T-helper 2 cell treated with Interferon-gamma antibody and Interleukin-4, amounts not matched to agents 5 μg/mL and 100 μg/mL, for 36 hours (primary cell): ENCODE measurements at regions not wholly inside any gene's neighbourhood (a gene's known extent, or its start where the extent isn't known, plus 50 kb on each side); places are given as distances from the start of the nearest gene placed in this dataset.
"Not testable (repeated sequence)": the region's sequence is repeated elsewhere in the genome, so short reads cannot be mapped to it uniquely, and the experiment has no call there.

Experiments
- DNase-seq: peaks from one replicate; pipeline ENCODE4 v3.0.0; 2021; ENCODE audit warnings: low spot score
- H3K27ac Mint-ChIP-seq: one replicate; pipeline ENCODE4 v1.8.0; 2021; ENCODE audit warnings: mild to moderate bottlenecking, mixed read lengths
- H3K27me3 Mint-ChIP-seq: one replicate; pipeline ENCODE4 v1.8.0; 2021; ENCODE audit warnings: low read depth, mixed read lengths
- H3K36me3 Mint-ChIP-seq: one replicate; pipeline ENCODE4 v1.8.0; 2021; ENCODE audit warnings: low read depth, mixed read lengths
- H3K4me1 Mint-ChIP-seq: one replicate; pipeline ENCODE4 v1.8.0; 2021; ENCODE audit warnings: low read depth, mixed read lengths
- H3K4me3 Mint-ChIP-seq: one replicate; pipeline ENCODE4 v1.8.0; 2022; ENCODE audit warnings: mild to moderate bottlenecking, moderate library complexity, mixed read lengths
- H3K9me3 Mint-ChIP-seq: one replicate; pipeline ENCODE4 v1.8.0; 2021; ENCODE audit warnings: mixed read lengths

- Mint-ChIP-seq H3K27me3 (no peaks in the 10 kb centered on the region), H3K27ac (no peak overlapping the region), H3K9me3 (peaks cover 4% of the 10 kb centered on the region), H3K4me3 (no peak overlapping the region), H3K36me3 (no peaks in the 10 kb centered on the region), H3K4me1 (no peaks in the 10 kb centered on the region)
- DNase-seq: no peak
Observed at GRCh38 chr2:184993746-184994145, 395.4 kb downstream of the ZNF804A start.

DNA sequence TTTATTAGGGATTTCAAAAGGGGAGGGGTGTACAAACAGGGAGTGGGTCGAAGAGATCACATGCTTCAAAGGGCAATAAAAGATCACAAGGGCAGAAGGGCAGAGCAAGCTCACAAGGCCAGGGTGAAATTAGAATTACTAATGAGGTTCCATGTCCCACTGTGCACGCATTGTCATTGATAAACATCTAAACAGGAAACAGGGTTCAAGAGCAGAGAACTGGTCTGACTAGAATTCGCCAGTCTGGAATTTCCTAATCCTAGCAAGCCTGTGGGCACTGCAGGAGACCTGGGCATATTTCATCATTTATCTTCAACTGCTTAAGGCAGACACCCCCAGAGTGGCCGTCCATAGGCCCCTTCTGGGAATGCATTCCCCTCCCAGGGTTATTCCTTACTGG lies 408.2 kb downstream of the ZNF804A start:
- DNase-seq: no peak
- Mint-ChIP-seq H3K27me3 (no peaks in the 10 kb centered on the region), H3K27ac (no peak overlapping the region), H3K36me3 (no peaks in the 10 kb centered on the region), H3K4me3 (no peak overlapping the region), H3K4me1 (no peaks in the 10 kb centered on the region), H3K9me3 (peaks cover 57% of the 10 kb centered on the region)

DNA sequence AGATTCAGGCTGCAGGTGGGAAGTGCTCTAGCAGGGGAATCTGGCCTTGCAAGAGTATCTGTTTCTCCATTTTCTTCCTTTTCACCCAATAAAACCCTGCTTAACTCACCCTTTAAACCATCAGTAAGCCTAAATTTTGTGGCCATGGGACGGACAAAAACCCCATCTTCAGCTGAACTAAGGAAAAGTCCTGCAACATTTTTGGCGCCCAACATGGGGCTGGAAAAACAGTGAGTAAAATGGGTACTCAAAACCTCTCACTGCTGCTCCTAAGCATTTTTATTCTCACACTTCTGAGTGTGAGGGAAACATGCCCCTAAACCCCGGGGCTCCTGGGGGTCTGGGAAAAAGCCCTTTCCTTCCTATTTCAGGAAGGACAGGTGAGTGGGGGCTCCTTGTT lies 414.3 kb downstream of the ZNF804A start:
- Mint-ChIP-seq H3K4me3 (no peak overlapping the region), H3K27me3 (no peaks in the 10 kb centered on the region), H3K4me1 (no peaks in the 10 kb centered on the region), H3K36me3 (no peaks in the 10 kb centered on the region), H3K9me3 (peaks cover 50% of the 10 kb centered on the region), H3K27ac (no peak overlapping the region)
- DNase-seq: no peak

DNA sequence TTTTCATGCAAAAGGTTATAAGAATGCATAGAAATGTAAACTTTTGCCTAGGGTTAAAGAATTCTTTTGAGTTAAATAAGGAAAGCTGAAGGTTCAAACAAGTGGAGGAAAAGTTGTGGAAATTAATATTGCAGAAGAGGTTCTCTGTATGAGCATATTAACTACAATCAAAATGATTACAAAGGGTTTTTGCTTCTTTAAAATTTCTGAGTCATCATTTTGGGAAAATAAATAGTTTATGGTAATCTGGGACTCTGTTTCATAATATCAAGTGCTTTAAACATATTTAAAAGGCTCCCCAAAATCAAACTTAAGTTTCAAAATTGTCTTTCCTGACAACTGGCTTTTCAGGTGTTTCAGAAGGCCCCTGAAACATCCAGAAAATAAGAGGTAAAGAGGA lies 415.7 kb downstream of the ZNF804A start:
- Mint-ChIP-seq H3K4me3 (no peak overlapping the region), H3K27ac (no peak overlapping the region), H3K9me3 (peaks cover 42% of the 10 kb centered on the region), H3K4me1 (no peaks in the 10 kb centered on the region), H3K36me3 (no peaks in the 10 kb centered on the region), H3K27me3 (no peaks in the 10 kb centered on the region)
- DNase-seq: no peak

DNA sequence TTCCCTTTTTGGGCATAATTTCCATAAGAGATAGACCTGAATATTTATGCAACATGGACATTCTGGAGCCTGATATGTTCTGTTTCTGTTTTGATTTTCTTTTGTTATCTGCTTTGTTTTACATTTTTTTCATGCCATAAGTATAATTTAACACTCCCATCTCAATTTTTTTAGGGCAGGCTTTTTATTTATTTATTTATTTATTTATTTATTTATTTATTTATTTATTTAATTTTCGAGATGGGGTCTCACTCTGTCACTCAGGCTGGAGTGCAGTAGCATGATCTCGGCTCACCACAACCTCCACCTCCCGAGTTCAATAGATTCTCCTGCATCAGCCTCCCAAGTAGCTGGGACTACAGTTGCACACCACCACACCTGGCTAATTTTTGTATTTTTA lies 427.6 kb downstream of the ZNF804A start:
- not testable (repeated sequence) for H3K4me1 Mint-ChIP-seq, H3K27ac Mint-ChIP-seq, H3K27me3 Mint-ChIP-seq, DNase-seq, H3K4me3 Mint-ChIP-seq, H3K36me3 Mint-ChIP-seq
- peaks cover 11% of the 10 kb centered on the region for H3K9me3 Mint-ChIP-seq

GRCh38 chr2:185035906-185036305 lies 437.6 kb downstream of the ZNF804A start:
- Mint-ChIP-seq H3K4me1 (no peaks in the 10 kb centered on the region), H3K27me3 (no peaks in the 10 kb centered on the region), H3K4me3 (no peak overlapping the region), H3K36me3 (no peaks in the 10 kb centered on the region), H3K27ac (no peak overlapping the region), H3K9me3 (peaks cover 14% of the 10 kb centered on the region)
- no peak for DNase-seq

DNA sequence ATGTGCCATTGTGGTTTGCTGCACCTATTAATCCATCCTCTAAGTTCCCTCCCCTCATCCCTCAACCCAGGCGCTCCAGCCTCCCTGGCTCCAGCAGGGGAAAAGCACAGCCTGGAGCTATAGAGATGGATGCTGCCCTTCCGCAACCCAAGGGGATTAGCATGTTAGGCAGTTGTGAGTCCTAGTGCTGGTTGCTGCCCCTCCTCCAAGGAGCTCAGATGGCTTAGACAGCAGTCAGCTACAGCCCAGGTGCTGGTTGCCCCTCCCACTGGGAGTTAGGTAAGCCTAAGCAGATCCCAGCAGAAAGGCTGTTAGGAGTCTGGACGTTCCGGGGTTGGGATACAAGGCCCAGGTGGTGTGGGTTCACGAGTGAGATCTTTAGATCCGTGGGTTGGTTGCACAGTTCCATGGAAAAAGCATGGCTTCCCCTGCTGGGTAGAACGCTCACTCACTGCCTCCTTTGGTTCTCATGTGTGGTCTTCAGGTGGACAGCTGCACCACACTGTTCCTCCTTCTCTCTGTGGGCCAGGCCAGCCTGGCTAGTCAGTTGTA lies 446.1 kb downstream of the ZNF804A start:
- H3K9me3 Mint-ChIP-seq: peaks cover 21% of the 10 kb centered on the region
- no peak overlapping the region for H3K27ac Mint-ChIP-seq
- H3K4me3 Mint-ChIP-seq: no peak overlapping the region
- H3K36me3 Mint-ChIP-seq: no peaks in the 10 kb centered on the region
- no peaks in the 10 kb centered on the region for H3K4me1 Mint-ChIP-seq
- no peaks in the 10 kb centered on the region for H3K27me3 Mint-ChIP-seq
- no peak for DNase-seq

GRCh38 chr2:185050804-185051203 lies 452.5 kb downstream of the ZNF804A start:
- H3K4me3 Mint-ChIP-seq: no peak overlapping the region

DNA sequence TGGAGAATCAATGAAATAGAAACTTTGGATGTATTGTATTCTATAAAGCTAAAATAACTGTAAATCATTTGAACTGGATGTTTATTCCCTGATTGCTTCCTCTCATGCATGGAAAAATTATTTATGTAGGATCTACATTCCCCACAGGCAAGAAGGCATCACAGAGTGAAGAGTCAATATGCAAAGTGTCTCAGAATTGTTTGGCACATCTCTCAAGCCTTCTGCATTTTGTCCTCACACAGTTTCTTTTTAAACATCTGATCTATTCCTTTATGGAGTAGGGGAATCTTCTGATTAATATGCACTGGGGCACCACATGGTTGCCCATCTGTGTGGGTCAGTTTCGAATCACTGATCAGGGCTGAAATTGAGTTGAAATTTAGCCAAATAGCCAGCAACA lies 465.4 kb downstream of the ZNF804A start:
- Mint-ChIP-seq H3K27ac (no peak overlapping the region), H3K9me3 (peaks cover 12% of the 10 kb centered on the region)

More at GRCh38 chr2:185050804-185051203, 452.5 kb downstream of the ZNF804A start:
- Mint-ChIP-seq H3K27ac (no peak overlapping the region), H3K9me3 (peaks cover 21% of the 10 kb centered on the region), H3K36me3 (no peaks in the 10 kb centered on the region), H3K27me3 (no peaks in the 10 kb centered on the region), H3K4me1 (no peaks in the 10 kb centered on the region)
- DNase-seq: no peak

DNA sequence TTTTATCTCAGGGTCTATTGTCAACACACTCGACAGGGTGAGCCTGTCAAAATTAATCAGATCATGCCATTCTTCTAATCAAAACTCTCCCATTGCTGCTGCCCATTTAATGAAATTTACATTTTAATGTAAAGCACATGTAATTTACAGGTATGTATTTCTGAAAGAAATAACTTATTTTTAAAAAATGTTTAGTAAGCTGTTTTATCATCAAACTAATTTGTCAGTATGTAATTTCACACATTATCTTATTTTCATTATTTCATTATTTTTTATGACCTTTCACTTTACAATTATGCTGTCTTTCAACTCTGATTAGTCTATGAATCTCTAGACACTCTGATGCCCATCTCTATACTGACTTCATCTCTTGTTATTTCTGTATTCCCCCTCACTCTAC lies 467.8 kb downstream of the ZNF804A start:
- Mint-ChIP-seq H3K4me1 (no peaks in the 10 kb centered on the region), H3K27ac (no peak overlapping the region), H3K27me3 (no peaks in the 10 kb centered on the region), H3K36me3 (no peaks in the 10 kb centered on the region), H3K4me3 (no peak overlapping the region), H3K9me3 (peaks cover 4% of the 10 kb centered on the region)
- no peak for DNase-seq

More for the DNA sequence above, 465.4 kb downstream of the ZNF804A start:
- Mint-ChIP-seq H3K27me3 (no peaks in the 10 kb centered on the region), H3K4me1 (no peaks in the 10 kb centered on the region), H3K4me3 (no peak overlapping the region), H3K36me3 (no peaks in the 10 kb centered on the region)
- DNase-seq: no peak

DNA sequence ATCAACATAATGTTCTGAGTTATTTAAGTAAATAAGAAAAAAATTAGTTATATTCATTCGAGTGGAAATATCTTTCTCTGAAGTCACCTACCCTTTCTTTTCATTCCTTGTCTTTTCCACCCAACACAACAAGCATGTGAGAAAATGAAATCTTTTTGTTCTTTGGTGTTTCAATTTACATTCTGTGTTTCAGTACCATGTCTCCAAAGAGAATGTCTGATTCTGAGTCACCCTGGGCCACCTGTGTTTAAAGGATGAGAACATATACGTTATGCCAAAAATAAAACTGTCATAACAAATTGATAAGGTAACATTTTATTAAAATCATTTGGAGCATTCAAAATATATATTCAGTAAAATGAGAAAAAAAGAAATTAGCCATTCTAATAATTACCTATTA lies 470.8 kb downstream of the ZNF804A start:
- H3K27me3 Mint-ChIP-seq: no peaks in the 10 kb centered on the region
- no peak overlapping the region for H3K27ac Mint-ChIP-seq
- H3K36me3 Mint-ChIP-seq: no peaks in the 10 kb centered on the region
- no peaks in the 10 kb centered on the region for H3K4me1 Mint-ChIP-seq
- no peak overlapping the region for H3K4me3 Mint-ChIP-seq
- no peak for DNase-seq
- no peaks in the 10 kb centered on the region for H3K9me3 Mint-ChIP-seq

DNA sequence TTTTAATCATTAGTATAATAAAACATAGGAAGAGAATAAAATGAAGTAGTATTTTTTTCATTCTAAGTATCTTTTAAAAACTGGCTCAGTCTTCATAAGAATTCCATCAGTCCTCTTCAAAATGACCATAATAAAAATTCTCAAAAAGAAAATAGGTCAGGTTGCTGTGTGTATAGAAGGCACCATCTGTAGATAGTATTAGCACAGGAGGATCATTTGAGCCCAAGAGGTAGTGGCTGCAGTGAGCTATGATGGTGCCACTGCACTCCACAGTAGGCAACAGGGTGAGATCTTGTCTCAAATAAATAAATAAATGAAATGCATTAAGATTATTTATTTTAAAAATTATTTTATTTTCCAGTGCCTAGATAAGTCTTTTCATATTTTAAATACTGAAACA lies 475.8 kb downstream of the ZNF804A start:
- peaks cover 4% of the 10 kb centered on the region for H3K9me3 Mint-ChIP-seq
- no peak overlapping the region for H3K27ac Mint-ChIP-seq

DNA sequence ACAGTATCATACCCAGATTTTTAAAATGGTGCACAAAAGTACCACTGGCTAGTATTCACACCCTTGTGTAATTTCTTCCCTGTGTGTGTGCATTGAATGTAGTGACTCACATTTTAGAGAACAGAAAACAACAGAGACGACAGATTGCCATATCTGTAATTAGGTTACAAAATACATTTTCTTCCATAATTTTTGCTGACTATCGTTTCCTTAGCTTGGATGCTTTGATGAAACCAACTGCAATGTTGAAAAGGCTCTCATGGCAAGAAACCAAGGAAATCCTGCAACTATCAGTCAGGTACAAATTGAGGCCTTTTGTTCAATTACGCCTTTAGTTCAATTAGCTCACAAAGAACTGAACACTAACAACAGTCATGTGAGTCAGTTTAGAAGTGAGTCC lies 484.4 kb downstream of the ZNF804A start:
- Mint-ChIP-seq H3K27me3 (no peaks in the 10 kb centered on the region), H3K4me1 (no peaks in the 10 kb centered on the region), H3K4me3 (no peak overlapping the region), H3K9me3 (peaks cover 7% of the 10 kb centered on the region), H3K36me3 (no peaks in the 10 kb centered on the region), H3K27ac (no peak overlapping the region)
- no peak for DNase-seq

More for the DNA sequence above, 475.8 kb downstream of the ZNF804A start:
- Mint-ChIP-seq H3K36me3 (no peaks in the 10 kb centered on the region), H3K27me3 (no peaks in the 10 kb centered on the region), H3K4me1 (no peaks in the 10 kb centered on the region), H3K4me3 (no peak overlapping the region)
- no peak for DNase-seq

DNA sequence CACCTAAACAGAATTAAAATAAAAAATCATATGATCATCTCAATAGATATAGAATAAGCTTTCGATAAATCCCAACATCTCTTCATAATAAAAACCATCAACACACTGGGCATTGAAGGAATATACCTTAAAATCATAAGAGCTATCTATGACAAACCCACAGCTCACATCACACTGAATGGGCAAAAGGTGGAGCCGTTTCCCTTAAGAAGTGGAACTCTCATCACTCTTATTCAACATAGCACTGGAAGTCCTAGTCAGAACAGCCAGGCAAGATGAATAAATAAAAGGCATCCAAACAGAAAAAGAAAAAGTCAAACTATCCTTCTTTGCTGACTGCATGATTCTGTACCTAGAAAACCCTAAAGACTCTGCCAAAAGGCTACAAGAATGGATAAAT lies 510.3 kb downstream of the ZNF804A start:
- no peak overlapping the region for H3K4me3 Mint-ChIP-seq
- DNase-seq: no peak
- H3K27me3 Mint-ChIP-seq: no peaks in the 10 kb centered on the region
- no peaks in the 10 kb centered on the region for H3K36me3 Mint-ChIP-seq
- peaks cover 24% of the 10 kb centered on the region for H3K9me3 Mint-ChIP-seq
- H3K4me1 Mint-ChIP-seq: no peaks in the 10 kb centered on the region
- no peak overlapping the region for H3K27ac Mint-ChIP-seq

DNA sequence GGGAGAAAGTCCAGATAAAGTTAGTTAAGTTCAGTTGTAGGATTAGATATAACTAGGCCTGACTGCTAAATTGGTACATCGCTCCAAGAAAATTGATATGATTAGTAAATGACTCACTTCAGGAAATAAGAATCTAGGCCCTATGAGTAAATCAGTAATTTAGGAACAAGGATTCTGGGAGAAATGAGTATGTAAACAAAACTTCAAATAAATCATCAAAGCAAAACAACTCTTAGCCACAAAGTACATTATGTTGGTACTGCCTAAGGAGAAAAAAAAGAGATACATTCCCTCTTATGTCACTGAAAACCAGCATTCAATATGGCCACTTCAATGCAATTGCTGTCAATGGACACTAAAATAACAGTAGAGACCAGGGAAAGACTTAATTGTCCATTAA lies 529.1 kb downstream of the ZNF804A start:
- no peak overlapping the region for H3K27ac Mint-ChIP-seq

More for the DNA sequence above, 529.1 kb downstream of the ZNF804A start:
- no peaks in the 10 kb centered on the region for H3K4me1 Mint-ChIP-seq
- no peaks in the 10 kb centered on the region for H3K27me3 Mint-ChIP-seq
- no peak for DNase-seq
- H3K9me3 Mint-ChIP-seq: peaks cover 5% of the 10 kb centered on the region
- H3K36me3 Mint-ChIP-seq: no peaks in the 10 kb centered on the region
- H3K4me3 Mint-ChIP-seq: no peak overlapping the region
